ENCODE measurements at regions not wholly inside any gene's neighbourhood (a gene's known extent, or its start where the extent isn't known, plus 50 kb on each side); places are given as distances from the start of the nearest gene placed in this dataset.

GRCh38 chr4:63851496-63851895 is 557.8 kb downstream of the TECRL start:
- TF ChIP-seq CTCF (IDR thresholded peaks at IDR 0.05), result no peak
- Histone ChIP-seq H3K4me3 (no peak overlapping the region), H3K4me1 (no peaks in the 10 kb centered on the region), H3K36me3 (no peaks in the 10 kb centered on the region), H3K27ac (no peak overlapping the region), H3K27me3 (no peaks in the 10 kb centered on the region), H3K9me3 (no peaks in the 10 kb centered on the region)
- no peak for DNase-seq (ENCODE audit: low spot score)

DNA sequence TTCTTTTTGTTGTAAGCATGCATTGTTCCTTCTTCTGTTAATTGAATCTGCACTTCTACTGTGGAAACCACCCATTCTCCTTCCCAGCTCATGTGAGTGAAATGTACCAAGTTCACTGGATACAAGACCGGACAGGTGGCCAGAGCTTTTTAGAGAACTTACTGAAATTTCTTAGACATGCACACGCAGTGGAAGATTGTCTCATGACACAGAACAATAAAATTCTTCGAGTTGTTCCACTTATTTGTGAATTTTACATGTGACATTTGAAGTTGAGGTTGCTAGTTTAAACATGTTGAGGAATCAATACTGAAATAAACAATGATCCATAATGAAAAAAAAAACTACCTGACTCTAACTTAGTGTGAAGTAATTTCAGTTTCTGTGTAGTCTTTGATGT is 568.0 kb downstream of the TECRL start:
- TF ChIP-seq CTCF (IDR thresholded peaks at IDR 0.05), result no peak
- Histone ChIP-seq H3K4me1 (no peaks in the 10 kb centered on the region), H3K36me3 (no peaks in the 10 kb centered on the region), H3K27me3 (no peaks in the 10 kb centered on the region), H3K4me3 (no peak overlapping the region), H3K9me3 (no peaks in the 10 kb centered on the region), H3K27ac (no peak overlapping the region)
- DNase-seq (ENCODE audit: low spot score), result no peak

DNA sequence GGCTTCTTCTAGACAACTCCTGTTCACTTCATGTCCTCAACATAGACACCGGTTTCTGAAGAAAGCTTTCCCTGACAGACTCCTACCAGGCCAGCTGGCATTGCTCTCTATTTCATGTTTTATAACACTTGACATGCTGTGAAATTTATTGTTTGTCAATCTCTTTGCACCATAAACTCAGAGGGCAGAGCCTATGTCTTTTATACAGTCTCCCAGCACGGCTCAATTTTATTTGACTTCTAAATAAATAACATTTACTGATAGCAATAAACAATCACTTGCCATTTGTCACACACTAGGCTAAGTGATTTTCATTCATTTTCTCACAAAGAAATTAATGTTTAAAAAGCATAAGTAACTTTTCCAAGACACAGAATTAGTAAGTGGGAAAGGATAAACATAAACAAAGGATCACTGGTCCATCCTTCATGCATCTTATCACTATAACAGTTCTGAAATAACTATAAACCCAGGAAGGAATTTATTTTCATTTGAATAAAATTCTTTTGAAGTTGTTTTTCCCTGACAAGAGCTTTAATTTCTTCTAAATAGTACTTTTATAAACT is 577.6 kb downstream of the TECRL start:
- Histone ChIP-seq H3K4me1 (no peaks in the 10 kb centered on the region), H3K27me3 (no peaks in the 10 kb centered on the region), H3K9me3 (peaks cover 0 to 8% of the 10 kb centered on the region in 2 donors), H3K36me3 (no peaks in the 10 kb centered on the region), H3K27ac (no peak overlapping the region), H3K4me3 (no peak overlapping the region)
- DNase-seq (ENCODE audit: low spot score), result no peak
- TF ChIP-seq CTCF (IDR thresholded peaks at IDR 0.05), result no peak

DNA sequence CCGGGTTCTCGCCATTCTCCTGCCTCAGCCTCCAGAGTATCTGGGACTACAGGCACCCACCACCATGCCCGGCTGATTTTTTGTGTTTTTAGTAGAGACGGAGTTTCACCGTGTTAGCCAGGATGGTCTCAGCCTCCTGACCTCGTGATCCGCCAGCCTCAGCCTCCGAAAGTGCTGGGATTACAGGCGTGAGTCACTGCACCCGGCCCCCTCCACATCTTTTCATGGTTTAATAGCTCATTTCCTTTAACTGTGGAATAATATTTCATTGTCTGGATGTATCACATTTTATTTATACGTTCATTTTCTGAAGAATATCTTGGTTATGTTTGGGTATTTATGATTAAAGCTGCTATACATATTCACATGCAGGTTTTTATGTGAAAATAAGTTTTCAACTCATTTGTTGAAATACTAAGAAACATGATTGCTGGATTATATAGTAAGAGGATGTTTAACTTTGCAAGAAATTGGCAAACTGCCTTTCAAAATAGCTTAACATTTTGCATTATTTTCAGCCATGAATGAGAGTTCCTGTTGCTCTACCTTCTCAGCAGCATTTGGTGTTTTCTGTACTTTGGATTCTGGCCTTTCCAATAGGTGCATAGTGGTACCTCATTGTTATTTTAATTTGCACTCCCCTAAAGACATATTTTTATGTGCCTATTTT is 591.9 kb downstream of the TECRL start:
- no peak for DNase-seq (ENCODE audit: low spot score)
- no peaks in the 10 kb centered on the region for H3K9me3 ChIP-seq
- TF ChIP-seq CTCF (IDR thresholded peaks at IDR 0.05), result no peak
- no peaks in the 10 kb centered on the region for H3K27me3 ChIP-seq
- H3K4me3 ChIP-seq, result no peak overlapping the region
- H3K36me3 ChIP-seq, result no peaks in the 10 kb centered on the region
- H3K4me1 ChIP-seq, result no peaks in the 10 kb centered on the region
- H3K27ac ChIP-seq, result no peak overlapping the region

DNA sequence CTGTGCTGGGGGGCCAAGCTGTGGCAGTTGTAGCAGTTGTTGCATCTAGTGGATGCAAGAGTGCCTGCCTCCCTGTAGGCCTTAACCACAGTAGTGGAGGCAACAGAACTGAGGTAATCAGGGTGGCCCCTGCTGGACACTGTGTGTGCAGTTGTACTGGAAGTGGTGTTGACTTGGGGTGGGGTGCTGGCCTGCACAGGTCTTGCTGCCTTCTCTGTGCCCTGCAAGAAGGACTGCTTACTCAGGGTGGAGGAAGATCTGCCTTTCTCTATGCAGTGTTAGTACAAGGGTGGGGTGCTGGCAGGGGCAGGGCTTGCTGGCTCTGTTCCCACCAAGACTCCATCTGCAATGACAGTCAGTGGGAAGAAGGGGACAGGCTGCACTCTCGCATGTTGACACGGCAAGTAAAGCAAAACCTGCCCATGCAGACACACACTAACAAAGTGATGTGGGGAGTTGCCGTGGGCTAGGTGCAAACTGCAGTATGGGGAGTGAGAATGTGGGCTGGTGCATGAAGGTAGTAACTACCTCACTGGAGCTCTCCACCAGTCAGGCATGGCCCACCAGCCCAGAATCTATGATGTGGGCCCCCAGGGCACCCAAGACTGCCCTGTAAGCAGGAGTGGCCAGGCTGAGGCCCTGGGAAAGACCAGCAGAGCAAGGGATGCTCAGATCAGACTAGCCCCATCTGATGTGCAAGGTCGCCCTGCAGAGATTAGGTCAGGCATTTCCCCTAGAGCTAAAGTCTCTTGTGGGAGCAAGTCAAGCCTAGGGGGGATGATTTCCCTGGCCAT is 594.9 kb downstream of the TECRL start:
- no peak overlapping the region for H3K27ac ChIP-seq
- TF ChIP-seq CTCF (IDR thresholded peaks at IDR 0.05), result no peak
- no peaks in the 10 kb centered on the region for H3K4me1 ChIP-seq
- no peak overlapping the region for H3K4me3 ChIP-seq
- H3K36me3 ChIP-seq, result no peaks in the 10 kb centered on the region
- DNase-seq (ENCODE audit: low spot score), result no peak
- no peaks in the 10 kb centered on the region for H3K9me3 ChIP-seq
- no peaks in the 10 kb centered on the region for H3K27me3 ChIP-seq
